GM06990 (cell line): ENCODE measurements at regions not wholly inside any gene's neighbourhood (a gene's known extent, or its start where the extent isn't known, plus 50 kb on each side); places are given as distances from the start of the nearest gene placed in this dataset.

Source experiments
- DNase-seq: peaks from one replicate; pipeline ENCODE4 v3.0.0-alpha.2; 2011; ENCODE audit not compliant: insufficient read length; ENCODE audit errors: extremely low read depth
- H3K27me3 ChIP-seq: replicated peaks from 2 replicates; pipeline ENCODE4 v1.6.0; 2011; ENCODE audit warnings: low read length; ENCODE audit not compliant: control insufficient read depth, insufficient read depth
- H3K36me3 ChIP-seq: 2 replicates; pipeline ENCODE4 v1.5.1; 2011; ENCODE audit warnings: low read length; ENCODE audit not compliant: control insufficient read depth, insufficient read depth
- H3K4me3 ChIP-seq: replicated peaks from 2 replicates; pipeline ENCODE4 v1.5.1; 2011; ENCODE audit warnings: low read depth, mild to moderate bottlenecking, control low read depth, low read length
- CTCF ChIP-seq: IDR thresholded peaks from 2 replicates; pipeline ENCODE4 v1.5.1; 2011; ENCODE audit warnings: low read length, control low read depth, mild to moderate bottlenecking, inconsistent platforms; ENCODE audit not compliant: insufficient read depth, poor library complexity, severe bottlenecking

- no peaks in the 10 kb centered on the region for H3K36me3 ChIP-seq
- H3K4me3 ChIP-seq, result no peak overlapping the region
- DNase-seq, result no peak
Measured at GRCh38 chr12:24025153-24025798, 75.8 kb upstream of the SOX5 start.

GRCh38 chr12:24023081-24023480 is 73.6 kb upstream of the SOX5 start:
- H3K36me3 ChIP-seq, result no peaks in the 10 kb centered on the region
- TF ChIP-seq CTCF, result no peak
- no peaks in the 10 kb centered on the region for H3K27me3 ChIP-seq
- H3K4me3 ChIP-seq, result no peak overlapping the region
- DNase-seq, result no peak

More at GRCh38 chr12:24025153-24025798, 75.8 kb upstream of the SOX5 start:
- TF ChIP-seq CTCF, result peak; percentile 37
- H3K27me3 ChIP-seq, result no peaks in the 10 kb centered on the region

GRCh38 chr12:24021164-24021502 is 71.7 kb upstream of the SOX5 start:
- no peak for DNase-seq
- no peak for TF ChIP-seq CTCF
- Histone ChIP-seq H3K36me3 (no peaks in the 10 kb centered on the region), H3K4me3 (no peak overlapping the region), H3K27me3 (no peaks in the 10 kb centered on the region)

GRCh38 chr12:24020397-24021163 is 71.1 kb upstream of the SOX5 start:
- no peaks in the 10 kb centered on the region for H3K27me3 ChIP-seq
- no peak overlapping the region for H3K4me3 ChIP-seq
- H3K36me3 ChIP-seq, result no peaks in the 10 kb centered on the region
- TF ChIP-seq CTCF, result no peak
- DNase-seq, result no peak

- no peaks in the 10 kb centered on the region for H3K27me3 ChIP-seq
- TF ChIP-seq CTCF, result no peak
- H3K4me3 ChIP-seq, result no peak overlapping the region
- DNase-seq, result no peak
- H3K36me3 ChIP-seq, result no peaks in the 10 kb centered on the region
Measured at GRCh38 chr12:24015833-24016160, 66.3 kb upstream of the SOX5 start.
